NB4 (cell line): ENCODE measurements at regions not wholly inside any gene's neighbourhood (a gene's known extent, or its start where the extent isn't known, plus 50 kb on each side); places are given as distances from the start of the nearest gene placed in this dataset.

ENCODE experiments used
- MYC ChIP-seq: IDR thresholded peaks from 2 replicates; pipeline ENCODE4 v1.6.1; 2011; ENCODE audit warnings: low read depth, low read length
- POLR2A ChIP-seq: IDR thresholded peaks from 2 replicates; pipeline ENCODE4 v1.6.1; 2011; ENCODE audit warnings: mild to moderate bottlenecking; ENCODE audit not compliant: insufficient read length; ENCODE audit errors: extremely low read depth
- TF ChIP-seq, protein P1 (sequence below): IDR thresholded peaks from one replicate; pipeline ENCODE4 v1.5.1; 2012; ENCODE audit warnings: low read depth, low read length

DNA sequence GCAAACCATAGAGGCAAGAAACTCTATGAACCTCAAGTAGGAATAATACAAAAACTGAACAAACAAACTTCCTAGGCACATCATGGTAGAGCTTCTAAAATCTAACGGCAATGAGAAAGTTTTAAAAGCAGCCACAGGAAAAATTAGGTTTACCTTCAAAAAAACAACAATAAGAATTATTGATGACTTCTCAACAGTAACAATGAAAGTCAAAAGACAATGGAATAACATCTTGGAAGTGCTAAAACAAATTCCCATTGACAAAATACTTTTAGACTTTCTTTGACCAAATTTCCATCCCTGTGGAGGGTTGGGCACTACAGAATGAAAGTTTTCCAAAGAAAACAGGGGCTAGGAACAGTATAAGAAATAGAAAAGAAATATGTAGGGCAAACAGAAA is 222.9 kb upstream of the ERCC4 start:
- TF ChIP-seq, protein P1, sequence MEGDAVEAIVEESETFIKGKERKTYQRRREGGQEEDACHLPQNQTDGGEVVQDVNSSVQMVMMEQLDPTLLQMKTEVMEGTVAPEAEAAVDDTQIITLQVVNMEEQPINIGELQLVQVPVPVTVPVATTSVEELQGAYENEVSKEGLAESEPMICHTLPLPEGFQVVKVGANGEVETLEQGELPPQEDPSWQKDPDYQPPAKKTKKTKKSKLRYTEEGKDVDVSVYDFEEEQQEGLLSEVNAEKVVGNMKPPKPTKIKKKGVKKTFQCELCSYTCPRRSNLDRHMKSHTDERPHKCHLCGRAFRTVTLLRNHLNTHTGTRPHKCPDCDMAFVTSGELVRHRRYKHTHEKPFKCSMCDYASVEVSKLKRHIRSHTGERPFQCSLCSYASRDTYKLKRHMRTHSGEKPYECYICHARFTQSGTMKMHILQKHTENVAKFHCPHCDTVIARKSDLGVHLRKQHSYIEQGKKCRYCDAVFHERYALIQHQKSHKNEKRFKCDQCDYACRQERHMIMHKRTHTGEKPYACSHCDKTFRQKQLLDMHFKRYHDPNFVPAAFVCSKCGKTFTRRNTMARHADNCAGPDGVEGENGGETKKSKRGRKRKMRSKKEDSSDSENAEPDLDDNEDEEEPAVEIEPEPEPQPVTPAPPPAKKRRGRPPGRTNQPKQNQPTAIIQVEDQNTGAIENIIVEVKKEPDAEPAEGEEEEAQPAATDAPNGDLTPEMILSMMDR, result no peak
- TF ChIP-seq POLR2A (no peak), MYC (no peak)
